ENCODE measurements at regions not wholly inside any gene's neighbourhood (a gene's known extent, or its start where the extent isn't known, plus 50 kb on each side); places are given as distances from the start of the nearest gene placed in this dataset.
"Not testable (repeated sequence)": the region's sequence is repeated elsewhere in the genome, so short reads cannot be mapped to it uniquely, and the experiment has no call there.

DNA sequence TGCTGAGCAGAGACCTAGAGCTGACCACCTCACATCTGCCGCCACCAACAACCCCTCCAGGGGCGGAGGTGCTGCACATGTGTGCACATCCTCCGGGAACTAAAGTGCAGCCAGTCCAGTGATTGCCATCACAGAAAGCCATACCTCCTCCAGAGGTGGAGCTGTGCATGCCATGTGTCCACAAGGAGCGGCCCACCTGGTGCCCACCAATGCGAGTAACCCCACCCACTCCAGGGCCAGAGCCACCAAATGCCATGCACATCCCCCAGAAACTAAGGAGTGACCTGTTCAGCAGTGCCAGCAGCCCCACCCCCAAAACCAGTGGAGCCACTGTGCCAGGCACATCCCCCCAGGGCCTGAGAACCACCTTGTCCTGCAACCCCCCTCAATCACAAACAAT, 557.9 kb downstream of the UQCRFS1 start:
- no peak for DNase-seq

DNA sequence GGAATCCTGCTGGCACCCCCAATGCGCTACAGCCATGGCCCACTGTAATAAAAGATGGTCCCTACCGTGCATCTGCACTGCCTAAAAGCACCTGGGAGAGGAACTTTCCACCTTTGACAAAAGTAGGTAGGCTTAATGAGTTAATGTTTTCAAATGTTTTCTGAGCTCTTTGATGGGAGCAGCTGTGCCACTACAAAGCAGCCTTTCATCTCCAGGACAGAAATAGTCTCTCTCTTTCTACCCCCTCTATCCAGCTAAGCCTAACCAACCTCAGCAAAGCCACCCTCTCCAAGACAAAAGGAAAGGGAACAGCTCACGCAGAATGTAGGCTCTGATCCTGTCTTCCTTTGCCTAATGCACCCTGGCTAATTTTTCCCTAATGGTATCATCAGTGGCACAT, 560.2 kb downstream of the UQCRFS1 start:
- DNase-seq: no peak

DNA sequence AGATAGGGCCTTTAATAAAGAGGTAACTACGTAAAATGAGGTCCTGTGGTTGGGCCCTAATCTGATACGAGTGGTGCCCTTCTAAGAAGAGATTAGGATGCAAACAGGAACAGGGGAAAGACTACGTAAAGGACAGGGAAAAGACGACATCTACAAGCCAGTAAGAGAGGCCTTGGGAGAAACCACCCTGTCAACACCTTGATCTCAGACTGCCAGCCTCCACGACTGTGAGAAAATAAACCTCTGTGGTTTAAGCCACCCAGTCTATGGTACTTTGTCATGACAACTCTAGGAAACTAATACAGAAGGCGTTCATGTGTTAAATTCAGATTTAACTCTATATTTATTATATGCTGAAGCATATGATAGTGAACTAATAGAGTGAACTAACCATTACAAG, 566.3 kb downstream of the UQCRFS1 start:
- no peak for DNase-seq

DNA sequence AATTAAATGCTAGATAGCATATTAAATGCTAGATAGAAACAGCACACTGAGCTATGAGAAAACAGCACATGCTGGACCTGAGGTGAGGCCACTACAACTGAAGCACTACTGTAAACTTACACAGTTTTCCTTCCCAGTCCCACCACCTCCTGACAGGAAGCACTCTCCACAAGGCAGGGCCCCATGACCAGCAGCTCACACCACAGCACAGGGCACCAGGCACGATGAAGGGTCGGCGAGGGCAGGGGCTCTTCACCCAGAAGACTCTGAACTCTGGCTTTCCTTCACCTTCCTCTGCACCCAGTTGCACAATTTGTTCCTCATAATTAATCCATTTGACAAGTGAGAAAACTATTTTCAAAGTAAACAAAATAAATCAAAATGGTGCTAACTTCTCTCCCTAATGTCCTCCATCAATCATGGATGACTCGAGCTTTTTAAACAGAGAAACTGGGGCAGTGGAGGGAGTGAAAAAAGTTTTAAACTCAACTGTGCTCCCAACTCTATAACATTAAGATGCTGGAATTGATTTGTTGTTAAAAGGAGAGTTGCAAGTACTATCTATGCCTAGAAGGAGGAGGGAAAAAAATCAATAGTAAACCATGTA, 568.7 kb downstream of the UQCRFS1 start:
- DNase-seq: no peak

DNA sequence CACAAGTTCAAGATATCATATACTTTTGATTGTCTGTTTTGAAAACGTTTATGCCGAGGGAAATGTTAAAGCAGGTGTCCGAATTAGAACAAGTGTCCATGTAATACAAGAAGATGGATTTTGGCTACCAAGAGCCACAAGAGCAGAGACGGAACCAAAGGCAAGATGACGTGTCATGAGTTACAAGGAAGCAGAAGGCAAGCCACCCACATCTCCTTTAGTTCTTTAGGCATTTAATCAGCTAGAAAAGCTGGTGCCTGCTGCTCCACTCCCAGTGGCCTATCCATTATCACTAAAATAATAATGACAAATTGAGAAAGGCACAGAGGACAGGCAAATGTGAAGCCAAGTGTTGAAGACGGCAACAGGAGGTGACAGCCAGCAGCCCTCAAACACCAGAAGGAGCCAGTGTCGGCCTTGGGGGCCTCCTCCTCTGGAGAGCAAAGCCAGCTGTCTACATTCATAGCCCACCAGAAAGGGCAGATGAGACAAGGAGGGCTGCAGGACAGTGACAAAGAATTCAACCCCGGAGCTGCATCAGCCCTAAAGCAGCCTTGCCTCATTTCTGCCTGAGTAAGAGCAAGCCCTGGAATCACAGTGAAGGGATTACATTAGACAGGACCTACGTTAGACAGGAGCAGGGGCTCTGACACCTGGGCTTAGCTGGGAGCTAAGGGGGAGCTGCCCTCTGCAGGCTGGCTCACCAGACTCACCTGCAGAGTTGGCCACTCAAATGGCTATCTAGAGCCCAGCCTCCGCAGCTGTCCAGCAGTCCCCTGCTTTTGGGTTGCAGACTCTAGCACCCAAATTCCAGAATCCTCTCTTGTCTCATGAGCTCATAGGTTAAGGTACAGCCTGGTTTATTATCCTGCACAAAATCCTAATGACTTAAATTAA, 569.9 kb downstream of the UQCRFS1 start:
- no peak for DNase-seq

DNA sequence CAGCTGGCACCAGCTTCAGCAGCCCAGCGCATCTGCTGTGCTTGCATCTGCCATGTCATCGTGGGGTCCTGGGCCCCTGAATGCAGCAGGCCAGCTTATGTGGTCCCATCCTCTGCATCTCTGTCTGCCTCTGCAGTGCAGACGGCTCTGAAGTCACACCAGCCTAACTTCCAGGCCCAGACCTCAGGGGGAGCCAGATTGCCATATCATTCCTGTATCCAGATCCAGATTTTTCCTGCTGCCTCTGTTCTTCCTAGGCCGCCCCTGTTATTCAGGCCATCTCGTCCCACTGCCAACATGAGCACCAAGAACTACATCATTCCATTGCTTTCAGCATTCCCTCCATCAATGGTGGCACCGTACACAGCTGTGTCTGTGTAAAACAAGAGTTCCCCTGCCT, 571.6 kb downstream of the UQCRFS1 start:
- DNase-seq: no peak

DNA sequence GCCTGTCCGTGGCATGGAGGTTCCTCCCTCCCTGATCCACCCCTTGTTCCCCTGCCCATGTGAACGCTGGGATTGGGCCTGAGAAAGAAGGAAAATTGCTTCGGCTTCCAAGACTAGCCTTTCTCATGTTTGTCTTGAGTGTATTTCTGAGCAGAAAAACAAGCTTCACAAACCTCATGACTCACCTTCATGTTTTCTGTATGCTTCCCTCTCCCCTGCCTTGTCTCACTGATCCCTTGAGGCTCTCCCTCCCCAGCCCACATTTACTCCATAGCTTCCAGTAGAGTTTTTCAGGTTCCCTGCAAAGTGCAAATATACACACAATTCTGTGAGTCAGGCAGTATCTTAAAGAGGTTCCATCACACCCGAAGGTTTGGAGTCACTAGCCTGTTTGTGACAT, 572.4 kb downstream of the UQCRFS1 start:
- DNase-seq: no peak

DNA sequence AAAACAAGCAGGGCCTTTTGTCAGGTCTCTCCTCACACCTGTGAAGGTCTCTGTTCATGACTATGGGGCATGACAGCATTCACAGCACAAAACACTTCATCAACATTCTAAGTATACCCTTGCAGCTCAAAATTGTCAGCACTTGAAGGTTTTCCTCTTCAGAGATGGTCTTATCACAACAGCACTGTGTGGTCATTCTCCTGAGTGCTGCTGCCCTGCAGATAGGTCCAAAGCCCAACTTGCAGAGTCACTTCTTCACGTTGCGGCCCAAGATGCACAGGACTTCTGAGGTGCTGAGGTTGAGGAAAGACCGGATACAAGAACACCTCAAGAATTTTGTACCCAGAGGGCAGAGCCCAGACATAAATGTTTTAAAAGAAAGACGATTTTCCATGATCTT, 574.5 kb downstream of the UQCRFS1 start:
- DNase-seq: no peak

DNA sequence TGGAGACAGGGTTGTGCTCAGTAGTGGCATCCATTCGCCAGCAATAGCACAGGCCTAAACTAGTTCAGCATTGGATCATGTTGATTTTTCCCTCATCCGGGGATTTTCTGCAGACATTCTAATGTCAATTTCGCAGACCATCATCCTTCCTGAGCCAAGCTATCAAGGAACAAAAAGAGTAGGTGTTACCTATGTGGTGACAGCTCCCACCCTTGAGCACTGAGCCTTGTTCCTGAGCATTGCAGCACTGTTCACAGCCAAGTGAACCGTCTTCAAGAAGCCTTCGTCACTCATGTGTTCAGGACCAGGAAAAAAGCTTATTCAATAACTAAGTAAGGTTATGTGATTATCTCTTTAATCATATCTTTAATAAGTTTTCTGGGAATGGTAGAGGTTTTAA, 576.2 kb downstream of the UQCRFS1 start:
- DNase-seq: no peak

DNA sequence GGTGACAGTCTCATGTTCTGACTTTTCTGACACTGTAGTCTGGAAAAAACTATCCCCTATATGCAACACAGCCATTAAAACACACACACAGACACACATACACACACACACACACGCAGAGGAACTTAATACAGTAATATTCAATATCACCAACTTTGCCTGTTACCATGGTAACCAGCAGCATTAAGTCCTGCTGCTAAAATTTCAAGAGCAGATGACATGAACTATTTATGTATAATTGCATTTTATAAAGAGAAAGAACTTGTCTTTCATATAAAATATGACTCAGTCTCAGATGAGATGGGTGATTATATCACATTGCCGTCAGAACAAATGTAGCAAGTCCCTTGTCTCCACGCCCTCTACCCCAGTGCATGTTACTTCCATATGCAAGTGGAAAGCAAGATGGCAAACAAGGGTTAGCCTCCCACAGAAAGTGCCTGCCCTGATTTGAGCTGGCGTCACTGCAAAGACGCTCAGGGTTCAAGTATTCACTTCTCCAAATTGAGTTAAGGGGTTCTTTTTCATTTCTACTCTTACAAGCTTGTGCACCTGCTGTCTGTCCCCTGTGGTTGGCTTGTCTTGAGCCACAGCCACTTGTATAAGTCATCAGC, 576.8 kb downstream of the UQCRFS1 start:
- no peak for DNase-seq

DNA sequence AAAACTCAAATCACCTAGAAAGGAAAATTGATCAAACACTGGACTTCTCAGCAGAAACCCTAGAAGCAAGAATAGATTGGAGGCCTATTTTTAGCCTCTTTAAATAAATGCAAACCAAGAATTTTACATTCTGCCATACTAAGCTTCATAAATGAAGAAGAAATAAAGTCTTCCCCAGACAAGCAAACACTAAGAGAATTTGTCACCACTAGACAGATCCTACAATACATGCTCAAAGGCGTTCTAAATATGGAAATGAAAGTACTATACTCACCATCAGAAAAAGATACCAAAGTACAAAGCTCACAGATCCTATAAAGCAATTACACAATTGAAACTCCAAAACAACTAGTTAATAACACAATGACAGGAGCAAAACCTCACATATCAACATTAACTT, 578.1 kb downstream of the UQCRFS1 start:
- no peak for DNase-seq

DNA sequence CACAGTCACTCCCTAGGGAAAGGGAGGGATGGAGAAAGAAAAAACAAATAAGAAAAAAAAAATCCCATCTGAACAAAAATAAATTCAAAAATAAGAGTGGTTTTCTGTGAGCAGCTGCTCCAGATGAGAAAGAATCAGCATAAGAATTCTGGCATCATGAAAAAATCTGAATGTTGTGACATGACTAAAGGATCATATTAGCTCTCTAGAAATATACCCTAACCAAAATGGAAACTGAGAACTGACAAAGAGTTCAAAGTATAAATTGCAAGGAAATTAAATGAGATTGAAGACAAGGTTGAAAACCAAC, 579.0 kb downstream of the UQCRFS1 start:
- DNase-seq: no peak

DNA sequence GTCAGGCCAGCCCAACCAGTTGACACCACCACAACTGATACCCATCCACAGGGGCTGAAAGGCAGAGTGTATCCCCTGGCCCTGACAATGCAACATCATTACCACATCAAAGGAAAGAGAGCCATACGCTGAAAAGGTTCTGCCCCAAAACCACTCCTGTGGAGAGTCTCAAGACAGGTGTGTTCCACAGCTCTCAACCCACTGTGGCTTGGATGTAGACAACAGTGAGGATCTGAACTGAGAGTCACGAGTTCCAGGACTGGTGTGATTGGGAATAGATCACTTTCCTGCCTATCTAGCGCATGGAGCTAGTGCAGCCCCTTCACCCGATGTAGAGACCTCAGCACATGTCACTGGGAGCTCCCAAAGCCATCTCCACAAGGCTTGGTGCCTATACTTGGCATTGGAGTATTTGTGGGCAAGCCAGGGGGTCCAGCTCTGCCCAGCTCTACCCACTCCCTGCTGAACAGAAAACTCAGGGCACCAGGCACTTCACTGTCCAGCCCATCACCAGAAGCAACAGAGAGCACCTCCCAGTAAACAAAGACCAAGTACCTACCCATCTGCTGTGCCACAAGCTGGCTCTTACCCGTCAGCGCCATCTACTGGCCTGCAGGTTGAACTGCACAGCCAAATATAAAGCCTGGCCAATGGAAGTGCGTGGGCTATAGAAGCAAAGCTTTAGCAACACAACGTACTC, 579.5 kb downstream of the UQCRFS1 start:
- DNase-seq: peak; percentile 15

DNA sequence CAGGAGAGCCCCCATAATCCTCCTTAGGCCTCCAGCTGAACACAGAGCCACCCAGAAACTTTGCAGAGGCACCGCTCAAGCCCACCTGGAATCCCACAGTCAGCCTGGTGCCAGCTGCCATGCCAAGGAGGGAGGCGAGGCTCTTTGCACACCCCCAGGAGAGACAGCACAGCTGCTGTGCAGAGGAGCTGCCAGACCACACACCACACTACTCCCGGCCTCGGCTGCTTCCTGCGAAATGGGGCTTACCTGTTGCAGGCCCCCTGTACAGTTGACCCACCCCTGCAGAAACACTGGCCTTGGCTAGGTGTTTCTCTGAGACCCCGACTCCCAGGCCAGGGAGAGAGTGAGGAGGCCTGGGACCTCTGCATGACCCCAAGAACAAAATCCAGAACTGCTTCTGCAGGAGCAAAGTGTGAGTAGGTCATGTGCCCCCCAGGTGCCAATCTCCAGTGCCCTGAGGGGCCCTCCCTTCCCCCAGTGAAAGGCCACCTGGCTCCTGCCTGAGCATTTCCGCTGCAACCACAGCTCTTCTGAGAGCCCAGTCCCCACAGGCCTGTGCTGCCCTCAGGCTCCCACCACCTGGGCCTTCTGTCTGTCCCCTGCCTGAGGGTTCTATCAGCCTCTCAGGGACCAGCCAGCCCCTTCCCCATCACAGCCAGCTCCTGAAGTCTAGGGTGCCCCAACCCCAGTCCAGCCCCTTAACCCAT, 580.4 kb downstream of the UQCRFS1 start:
- no peak for DNase-seq

DNA sequence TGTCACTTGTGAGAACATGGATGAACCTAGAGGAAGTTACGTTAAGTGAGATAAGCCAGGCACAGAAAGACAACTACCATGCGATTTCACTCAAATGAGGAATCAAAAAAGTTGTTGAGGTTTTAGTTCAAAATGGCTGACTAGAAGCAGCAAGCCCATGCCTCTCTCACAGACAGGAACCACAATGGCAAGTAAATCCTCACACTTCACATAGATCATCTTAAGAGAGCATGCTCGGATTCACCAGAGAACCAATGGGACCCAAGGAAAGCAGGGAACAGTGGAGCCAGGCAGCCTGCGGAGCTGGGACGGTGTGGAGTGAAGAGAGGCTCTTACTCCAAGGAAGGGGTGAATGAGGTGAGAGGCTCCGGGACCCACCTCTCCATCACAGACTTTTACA, 581.0 kb downstream of the UQCRFS1 start:
- DNase-seq: no peak

DNA sequence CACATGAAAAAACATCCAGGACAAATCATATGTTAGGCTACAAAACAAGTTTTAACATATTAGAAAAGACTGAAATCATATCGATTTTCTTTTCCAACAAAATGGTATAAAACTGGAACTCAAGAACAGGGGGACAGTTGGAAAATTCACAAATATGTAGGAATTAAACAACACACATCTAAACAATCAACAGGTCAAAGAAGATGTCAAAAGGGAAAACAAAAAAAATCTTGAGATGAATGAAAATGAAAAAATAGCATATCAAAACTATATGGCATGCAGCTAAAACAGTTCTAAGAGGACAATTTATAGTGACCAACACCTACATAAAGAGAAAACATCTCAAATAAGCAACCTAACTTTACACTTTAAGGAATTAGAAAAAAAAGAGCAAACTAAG, 585.3 kb downstream of the UQCRFS1 start:
- no peak for DNase-seq

DNA sequence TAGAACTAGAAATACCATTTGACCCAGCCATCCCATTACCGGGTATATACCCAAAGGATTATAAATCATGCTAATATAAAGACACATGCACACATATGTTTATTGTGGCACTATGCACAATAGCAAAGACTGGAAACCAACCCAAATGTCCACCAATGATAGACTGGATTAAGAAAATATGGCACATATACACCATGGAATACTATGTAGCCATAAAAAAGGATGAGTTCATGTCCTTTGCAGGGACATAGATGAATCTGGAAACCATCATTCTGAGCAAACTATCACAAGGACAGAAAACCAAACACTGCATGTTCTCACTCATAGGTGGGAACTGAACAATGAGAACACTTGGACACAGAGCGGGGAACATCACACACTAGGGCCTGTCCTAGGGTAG, 586.5 kb downstream of the UQCRFS1 start:
- not testable (repeated sequence) for DNase-seq

DNA sequence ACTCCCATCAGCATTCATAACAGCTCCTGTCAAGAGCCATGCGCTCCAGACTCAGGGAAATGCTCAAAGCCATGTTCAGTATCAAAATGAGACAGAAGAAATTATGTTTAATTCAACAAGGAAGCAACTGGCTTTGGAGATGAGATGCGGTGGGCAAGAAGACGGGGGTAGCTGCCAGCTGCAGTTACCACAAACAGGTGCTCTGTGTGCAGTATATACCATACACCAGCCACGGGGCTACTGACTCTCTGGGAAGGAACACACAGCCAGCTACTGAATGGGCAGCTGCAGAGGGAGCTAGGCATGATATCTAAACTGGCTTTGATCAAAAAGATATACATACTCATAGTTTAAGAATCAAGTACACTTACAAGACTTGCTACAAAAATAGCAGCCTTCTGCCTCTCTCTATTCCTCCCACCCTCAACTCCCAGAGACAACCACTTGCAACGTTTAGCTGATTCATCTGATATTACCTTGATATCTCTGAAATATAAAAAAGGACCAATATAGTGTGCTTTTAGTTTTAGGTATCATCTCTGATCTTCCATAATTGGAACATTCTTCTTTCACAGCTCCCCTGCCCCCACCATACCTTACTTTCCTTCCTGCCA, 593.0 kb downstream of the UQCRFS1 start:
- DNase-seq: no peak

DNA sequence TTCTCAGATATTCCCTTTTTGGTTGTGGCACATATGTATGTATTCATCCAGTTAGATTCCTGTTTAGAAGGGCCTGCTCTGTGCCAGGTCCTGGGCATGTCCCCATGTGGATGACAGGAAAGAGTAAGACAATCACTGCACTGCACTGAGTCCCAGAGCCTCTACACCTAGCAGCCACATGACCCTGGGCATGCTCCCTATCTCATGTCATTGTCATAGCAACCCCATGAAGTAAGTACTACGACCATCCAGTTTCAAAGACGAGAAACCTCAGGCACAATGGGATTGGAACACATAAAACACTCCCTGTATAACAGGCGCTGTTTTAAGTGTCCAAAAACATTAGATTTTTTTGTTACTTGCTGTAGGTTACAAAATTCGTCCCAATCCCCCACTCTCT, 594.4 kb downstream of the UQCRFS1 start:
- DNase-seq: no peak

DNA sequence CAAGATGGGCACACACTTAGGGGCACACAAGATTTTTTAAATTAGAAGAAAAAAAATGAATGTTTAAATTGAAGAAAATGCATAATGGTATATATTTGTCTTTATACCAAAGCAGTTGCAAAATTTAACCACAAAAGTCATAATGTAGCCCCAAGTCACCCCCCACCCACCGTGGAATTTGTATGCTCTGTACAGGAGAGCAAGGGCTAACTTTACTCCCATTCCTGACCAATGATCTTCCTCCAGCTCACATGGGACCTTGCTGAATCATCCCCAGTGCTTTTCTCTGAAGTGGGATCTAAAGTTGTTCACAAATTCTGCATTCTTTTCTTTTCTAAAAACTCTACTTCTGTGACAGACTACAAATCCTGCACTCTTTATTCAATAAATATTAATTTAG, 597.0 kb downstream of the UQCRFS1 start:
- no peak for DNase-seq

DNA sequence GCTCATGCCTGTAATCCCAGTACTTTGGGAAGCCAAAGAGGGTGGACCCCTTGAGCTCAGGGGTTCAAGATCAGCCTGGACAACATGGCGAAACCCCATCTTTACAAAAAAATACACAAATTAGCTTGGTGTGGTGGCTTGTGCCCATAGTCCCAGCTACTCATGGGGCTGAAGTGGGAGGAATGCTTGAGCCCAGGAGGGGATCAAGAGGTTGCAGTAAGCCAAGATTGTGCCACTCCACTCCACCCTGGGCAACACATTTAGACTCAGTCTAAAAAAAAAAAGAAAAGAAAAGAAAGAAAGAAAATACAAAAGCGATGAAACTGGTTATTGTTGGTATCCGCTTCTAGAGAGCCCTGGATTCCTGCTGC, 597.4 kb downstream of the UQCRFS1 start:
- DNase-seq: no peak

DNA sequence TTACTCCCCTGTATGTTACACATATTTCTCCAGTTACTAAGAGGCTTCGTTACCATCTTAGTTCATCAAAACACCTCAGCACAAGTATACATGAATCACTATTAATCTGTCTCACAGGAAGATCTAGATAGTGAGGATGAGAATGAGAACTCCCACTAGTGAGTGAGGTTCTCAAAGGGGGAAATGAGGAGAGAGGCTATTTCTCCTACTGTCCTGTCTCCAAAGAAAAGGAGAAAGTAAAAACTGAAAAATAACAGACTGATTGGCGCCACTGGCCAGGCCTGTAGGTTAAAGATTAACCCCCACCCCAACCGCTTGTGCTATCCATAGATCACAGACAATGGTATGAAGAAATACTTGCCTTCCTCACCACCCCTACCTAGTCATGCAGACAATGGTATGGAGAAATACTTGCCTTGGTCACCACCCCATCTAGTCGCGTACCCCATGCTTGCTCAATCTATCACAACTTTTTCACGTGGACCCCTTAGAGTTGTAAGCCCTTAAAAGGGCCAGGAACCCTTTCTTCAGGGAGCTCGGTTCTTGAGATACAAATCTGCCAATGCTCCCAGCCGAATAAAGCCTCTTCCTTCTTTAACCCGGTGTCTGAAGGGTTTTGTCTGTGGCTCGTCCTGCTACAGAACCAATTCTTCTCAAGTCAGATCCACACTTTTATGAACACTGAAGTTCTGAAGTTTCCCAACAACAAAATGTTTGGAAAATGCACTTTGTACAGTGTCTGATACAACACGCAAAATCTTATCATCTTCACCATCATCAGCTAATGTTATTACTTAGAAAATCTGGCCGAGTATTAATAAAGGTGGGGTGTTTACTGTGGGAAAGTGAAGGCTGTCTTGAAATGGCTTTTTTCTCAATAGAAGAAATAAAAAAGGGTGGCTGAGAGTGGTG, 598.1 kb downstream of the UQCRFS1 start:
- DNase-seq: no peak

Data from activated CD4-positive, alpha-beta T cell treated with anti-CD3 and anti-CD28 coated beads for 1 hour (primary cell).